ENCODE measurements at regions not wholly inside any gene's neighbourhood (a gene's known extent, or its start where the extent isn't known, plus 50 kb on each side); places are given as distances from the start of the nearest gene placed in this dataset.

DNA sequence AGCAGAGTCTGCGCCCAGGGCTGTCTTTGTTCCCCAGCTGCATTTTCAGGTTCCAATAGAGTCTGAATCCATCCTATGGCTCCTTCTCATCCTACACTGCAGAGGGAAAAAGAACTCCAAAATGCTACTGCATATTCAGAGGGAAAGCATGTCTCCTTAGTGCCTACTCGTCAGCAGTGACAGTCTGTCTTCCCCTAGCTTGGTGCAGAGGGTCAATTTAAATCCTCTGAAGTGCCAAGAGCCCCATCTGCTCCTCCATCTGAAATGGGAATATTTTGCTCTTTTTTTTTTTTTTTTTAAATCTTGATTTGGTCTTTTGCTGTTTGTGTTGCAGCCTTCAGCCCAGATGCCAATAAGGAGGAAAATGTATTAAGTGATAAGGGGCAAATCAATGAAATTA lies 199.3 kb downstream of the RNF144A start:
- Histone ChIP-seq H3K36me3 (no peaks in the 10 kb centered on the region), H3K9me3 (no peaks in the 10 kb centered on the region), H3K4me3 (ENCODE audit: low read depth in 1 of 2, low read length in 1 of 2) (no peak overlapping the region), H3K27ac (no peak overlapping the region), H3K27me3 (no peaks in the 10 kb centered on the region), H3K4me1 (ENCODE audit: control insufficient read depth in 1 of 2, insufficient read depth in 1 of 2, low read depth in 1 of 2, low read length in 1 of 2) (no peaks in the 10 kb centered on the region)
- TF ChIP-seq, protein P1, sequence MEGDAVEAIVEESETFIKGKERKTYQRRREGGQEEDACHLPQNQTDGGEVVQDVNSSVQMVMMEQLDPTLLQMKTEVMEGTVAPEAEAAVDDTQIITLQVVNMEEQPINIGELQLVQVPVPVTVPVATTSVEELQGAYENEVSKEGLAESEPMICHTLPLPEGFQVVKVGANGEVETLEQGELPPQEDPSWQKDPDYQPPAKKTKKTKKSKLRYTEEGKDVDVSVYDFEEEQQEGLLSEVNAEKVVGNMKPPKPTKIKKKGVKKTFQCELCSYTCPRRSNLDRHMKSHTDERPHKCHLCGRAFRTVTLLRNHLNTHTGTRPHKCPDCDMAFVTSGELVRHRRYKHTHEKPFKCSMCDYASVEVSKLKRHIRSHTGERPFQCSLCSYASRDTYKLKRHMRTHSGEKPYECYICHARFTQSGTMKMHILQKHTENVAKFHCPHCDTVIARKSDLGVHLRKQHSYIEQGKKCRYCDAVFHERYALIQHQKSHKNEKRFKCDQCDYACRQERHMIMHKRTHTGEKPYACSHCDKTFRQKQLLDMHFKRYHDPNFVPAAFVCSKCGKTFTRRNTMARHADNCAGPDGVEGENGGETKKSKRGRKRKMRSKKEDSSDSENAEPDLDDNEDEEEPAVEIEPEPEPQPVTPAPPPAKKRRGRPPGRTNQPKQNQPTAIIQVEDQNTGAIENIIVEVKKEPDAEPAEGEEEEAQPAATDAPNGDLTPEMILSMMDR (IDR thresholded peaks at IDR 0.05), result no peak

DNA sequence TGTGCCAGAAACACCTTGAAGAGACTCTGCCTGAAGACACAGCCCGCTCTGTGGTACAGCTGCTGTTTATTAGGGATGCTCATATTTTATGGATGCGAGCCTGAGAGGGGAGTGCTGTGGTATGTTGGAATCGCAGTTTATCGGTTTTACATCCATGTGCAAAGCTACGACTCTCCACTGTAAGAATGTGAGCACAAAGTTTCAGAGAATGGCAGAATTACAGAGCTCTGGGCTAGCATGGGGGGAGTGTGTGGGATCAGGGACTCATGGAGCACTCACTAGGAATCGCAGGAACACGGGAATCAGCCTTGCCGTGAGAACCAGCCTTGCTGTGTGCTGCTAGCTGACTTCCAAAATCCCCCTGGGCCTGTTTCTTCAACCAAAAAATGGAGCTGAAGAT lies 199.9 kb downstream of the RNF144A start:
- no peak overlapping the region for H3K27ac ChIP-seq
- no peaks in the 10 kb centered on the region for H3K9me3 ChIP-seq
- H3K27me3 ChIP-seq, result no peaks in the 10 kb centered on the region
- TF ChIP-seq, protein P1 (IDR thresholded peaks at IDR 0.05), result no peak
- H3K36me3 ChIP-seq, result no peaks in the 10 kb centered on the region
- H3K4me3 ChIP-seq (ENCODE audit: low read depth in 1 of 2, low read length in 1 of 2), result no peak overlapping the region
- H3K4me1 ChIP-seq (ENCODE audit: control insufficient read depth in 1 of 2, insufficient read depth in 1 of 2, low read depth in 1 of 2, low read length in 1 of 2), result no peaks in the 10 kb centered on the region

DNA sequence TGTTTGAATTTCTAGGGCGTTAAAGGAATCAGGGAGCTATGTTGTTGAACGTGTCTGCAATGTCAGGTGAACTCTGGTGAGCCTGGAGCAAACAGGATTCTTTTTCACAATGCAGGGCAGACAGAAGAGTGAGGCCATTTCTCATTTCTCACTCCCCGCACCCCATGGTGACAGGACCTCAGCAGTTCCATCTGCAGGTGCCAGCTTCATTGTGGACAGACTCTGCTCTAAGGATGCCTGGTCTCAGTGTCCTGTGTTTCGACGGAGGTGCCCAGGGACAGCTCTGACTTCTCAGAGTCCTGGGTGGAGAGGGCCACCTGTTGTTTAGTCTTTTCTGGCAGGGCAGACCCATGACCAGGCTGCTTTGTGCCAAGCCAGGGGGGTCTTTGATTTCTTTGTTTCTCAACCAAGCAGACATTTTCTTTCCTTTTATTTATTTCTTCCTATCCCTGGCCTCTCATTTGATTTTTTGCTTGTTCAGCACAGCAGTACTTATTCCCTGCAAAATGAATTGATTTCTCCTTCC lies 201.5 kb downstream of the RNF144A start:
- Histone ChIP-seq H3K4me1 (ENCODE audit: control insufficient read depth in 1 of 2, insufficient read depth in 1 of 2, low read depth in 1 of 2, low read length in 1 of 2) (no peaks in the 10 kb centered on the region), H3K9me3 (no peaks in the 10 kb centered on the region), H3K4me3 (ENCODE audit: low read depth in 1 of 2, low read length in 1 of 2) (no peak overlapping the region), H3K27ac (no peak overlapping the region), H3K36me3 (no peaks in the 10 kb centered on the region), H3K27me3 (no peaks in the 10 kb centered on the region)
- TF ChIP-seq, protein P1 (IDR thresholded peaks at IDR 0.05), result no peak

DNA sequence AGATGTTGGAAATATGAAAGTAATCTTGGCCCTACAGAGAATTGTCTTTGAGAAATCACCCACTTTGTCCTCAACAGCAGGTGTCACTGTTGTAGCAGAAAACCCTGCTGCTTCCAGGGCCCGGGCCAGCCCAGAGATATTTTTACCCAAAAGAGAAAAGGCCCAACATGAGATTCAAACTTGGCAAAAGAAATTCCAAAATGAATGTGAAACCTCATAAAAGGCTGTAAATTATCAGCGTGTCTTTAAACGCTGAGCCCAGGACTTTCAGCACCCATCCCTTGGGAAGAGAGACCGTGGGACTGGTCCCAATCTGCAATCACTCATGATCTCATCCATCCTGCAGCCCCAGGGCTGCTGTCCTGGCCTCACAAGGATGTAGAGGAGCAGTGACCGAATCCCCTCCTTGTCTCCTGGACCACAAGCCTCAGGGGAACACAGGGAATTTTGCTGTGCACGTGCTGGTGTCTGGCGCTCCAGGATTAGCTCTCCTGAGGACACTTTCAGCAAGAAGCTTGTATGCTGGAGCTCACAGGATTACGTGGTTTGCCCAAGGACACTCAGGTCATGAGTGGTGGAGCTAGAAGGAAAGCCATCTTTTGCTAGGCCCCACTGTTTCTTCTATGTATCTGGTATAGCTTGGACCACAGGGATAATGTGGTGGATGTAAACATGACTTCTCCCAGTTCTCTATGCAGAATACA lies 202.1 kb downstream of the RNF144A start:
- Histone ChIP-seq H3K9me3 (no peaks in the 10 kb centered on the region), H3K4me3 (ENCODE audit: low read depth in 1 of 2, low read length in 1 of 2) (no peak overlapping the region), H3K36me3 (no peaks in the 10 kb centered on the region), H3K27me3 (no peaks in the 10 kb centered on the region), H3K27ac (no peak overlapping the region), H3K4me1 (ENCODE audit: control insufficient read depth in 1 of 2, insufficient read depth in 1 of 2, low read depth in 1 of 2, low read length in 1 of 2) (no peaks in the 10 kb centered on the region)
- TF ChIP-seq, protein P1 (IDR thresholded peaks at IDR 0.05), result no peak

DNA sequence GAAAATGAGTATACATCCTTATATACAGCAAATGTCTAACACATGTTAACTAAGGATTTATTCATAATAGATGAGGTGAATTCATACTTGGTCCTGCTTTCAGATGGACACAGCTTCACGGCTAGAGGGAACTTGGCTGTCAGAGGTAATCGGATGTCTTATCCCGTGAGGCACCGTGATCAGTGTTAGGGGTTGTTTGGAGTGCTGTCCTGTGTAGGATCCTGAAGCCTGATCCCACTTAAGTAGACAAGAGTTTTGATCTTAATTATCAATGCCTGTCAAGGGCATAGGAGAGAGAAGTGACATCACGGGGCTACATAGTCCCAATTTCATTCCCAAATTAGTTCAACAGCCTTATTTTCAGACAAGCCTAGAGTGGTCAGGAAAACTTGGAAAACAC lies 204.6 kb downstream of the RNF144A start:
- Histone ChIP-seq H3K4me1 (ENCODE audit: control insufficient read depth in 1 of 2, insufficient read depth in 1 of 2, low read depth in 1 of 2, low read length in 1 of 2) (no peaks in the 10 kb centered on the region), H3K9me3 (no peaks in the 10 kb centered on the region), H3K36me3 (no peaks in the 10 kb centered on the region), H3K27ac (no peak overlapping the region), H3K27me3 (peaks cover 3% of the 10 kb centered on the region), H3K4me3 (ENCODE audit: low read depth in 1 of 2, low read length in 1 of 2) (no peak overlapping the region)
- TF ChIP-seq, protein P1 (IDR thresholded peaks at IDR 0.05), result no peak
